HEK293 (cell line): ENCODE measurements at regions not wholly inside any gene's neighbourhood (a gene's known extent, or its start where the extent isn't known, plus 50 kb on each side); places are given as distances from the start of the nearest gene placed in this dataset.

ENCODE experiments used
- GLI2 ChIP-seq: fragments of 450-650 bp; formaldehyde crosslinking; IDR thresholded peaks from 2 replicates; pipeline ENCODE4; 2017; ENCODE audit warnings: missing biosample characterization, missing genetic modification characterization, low read depth, borderline replicate concordance
- SETDB1 ChIP-seq: IDR thresholded peaks from one replicate; pipeline ENCODE4 v1.6.1; 2017; ENCODE audit warnings: mild to moderate bottlenecking, low read length, moderate library complexity, mixed read lengths; ENCODE audit not compliant: insufficient read length
- SP2 ChIP-seq: fragments of 450-650 bp; formaldehyde crosslinking; IDR thresholded peaks from 2 replicates; pipeline ENCODE4 v1.5.1; 2016; ENCODE audit warnings: missing biosample characterization, missing genetic modification characterization
- ZBTB1 ChIP-seq: fragments of 450-650 bp; formaldehyde crosslinking; IDR thresholded peaks from 2 replicates; pipeline ENCODE4 v1.5.1; 2016; ENCODE audit warnings: missing biosample characterization, missing genetic modification characterization
- ZBTB20 ChIP-seq: fragments of 450-650 bp; formaldehyde crosslinking; IDR thresholded peaks from 2 replicates; pipeline ENCODE4 v1.5.1; 2016; ENCODE audit warnings: missing biosample characterization, missing genetic modification characterization
- ZFP69B ChIP-seq: fragments of 450-650 bp; formaldehyde crosslinking; IDR thresholded peaks from 2 replicates; pipeline ENCODE4 v1.5.1; 2016; ENCODE audit warnings: missing biosample characterization, missing genetic modification characterization
- ZNF16 ChIP-seq: fragments of 450-650 bp; formaldehyde crosslinking; IDR thresholded peaks from 2 replicates; pipeline ENCODE4 v1.5.1; 2016; ENCODE audit warnings: low read depth, missing biosample characterization, missing genetic modification characterization
- ZNF426 ChIP-seq: fragments of 450-650 bp; formaldehyde crosslinking; IDR thresholded peaks from 2 replicates; pipeline ENCODE4 v1.5.1; 2017; ENCODE audit warnings: missing biosample characterization, missing genetic modification characterization, mild to moderate bottlenecking, inconsistent platforms, moderate library complexity
- ZNF510 ChIP-seq: fragments of 450-650 bp; formaldehyde crosslinking; IDR thresholded peaks from 2 replicates; pipeline ENCODE4 v1.5.1; 2018; ENCODE audit warnings: mild to moderate bottlenecking, missing genetic modification characterization, missing biosample characterization; ENCODE audit not compliant: insufficient replicate concordance
- TF ChIP-seq, protein P1 (sequence below): fragments of 450-650 bp; formaldehyde crosslinking; IDR thresholded peaks from 2 replicates; pipeline ENCODE4 v1.5.1; 2016; ENCODE audit warnings: missing biosample characterization, missing genetic modification characterization
- TF ChIP-seq, protein P2 (sequence below): fragments of 450-650 bp; formaldehyde crosslinking; IDR thresholded peaks from 2 replicates; pipeline ENCODE4 v1.5.1; 2016; ENCODE audit warnings: missing biosample characterization, missing genetic modification characterization
- TF ChIP-seq, protein P3 (sequence below): fragments of 450-650 bp; formaldehyde crosslinking; conservative IDR thresholded peaks from 2 replicates; pipeline ENCODE4 v1.5.1; 2016; ENCODE audit warnings: low read depth, missing biosample characterization, missing genetic modification characterization

DNA sequence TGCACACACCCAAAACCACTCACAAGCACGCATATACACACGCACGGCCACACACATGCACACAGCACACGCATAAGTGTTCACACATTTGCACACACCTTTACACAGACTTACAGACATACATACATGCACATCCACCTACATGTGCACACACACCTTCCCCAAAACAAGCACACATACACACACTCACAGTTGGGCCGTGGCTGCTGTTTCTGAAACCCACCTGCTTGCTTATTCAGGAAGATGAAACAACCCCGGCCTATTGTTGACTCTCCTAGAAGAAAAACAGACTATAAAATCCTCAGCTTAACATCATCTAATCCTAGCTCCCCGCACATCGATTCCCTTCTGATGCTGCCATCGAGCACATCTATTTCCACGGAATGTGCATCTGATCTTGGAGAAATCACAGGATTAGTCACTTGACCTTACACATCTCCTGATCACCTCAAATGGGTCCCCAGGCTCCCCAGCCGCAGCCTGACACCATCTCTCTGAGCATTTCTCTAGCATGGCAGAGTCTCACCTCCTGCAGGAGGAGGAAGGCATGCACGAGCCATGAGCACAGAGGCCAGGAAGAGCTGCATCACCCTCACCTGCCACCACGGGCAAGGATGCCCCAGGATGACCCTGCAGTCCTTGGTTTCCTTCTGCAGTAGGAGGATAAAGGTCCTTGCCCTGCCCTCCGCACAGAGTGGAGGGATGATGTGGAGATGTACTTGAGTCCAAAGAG, 105.8 kb upstream of the CDH5 start:
- TF ChIP-seq ZNF426 = no peak
- no peak for TF ChIP-seq ZBTB20
- TF ChIP-seq ZNF510 (tag by site-specific recombination) = no peak
- no peak for TF ChIP-seq ZBTB1
- TF ChIP-seq, protein P1, sequence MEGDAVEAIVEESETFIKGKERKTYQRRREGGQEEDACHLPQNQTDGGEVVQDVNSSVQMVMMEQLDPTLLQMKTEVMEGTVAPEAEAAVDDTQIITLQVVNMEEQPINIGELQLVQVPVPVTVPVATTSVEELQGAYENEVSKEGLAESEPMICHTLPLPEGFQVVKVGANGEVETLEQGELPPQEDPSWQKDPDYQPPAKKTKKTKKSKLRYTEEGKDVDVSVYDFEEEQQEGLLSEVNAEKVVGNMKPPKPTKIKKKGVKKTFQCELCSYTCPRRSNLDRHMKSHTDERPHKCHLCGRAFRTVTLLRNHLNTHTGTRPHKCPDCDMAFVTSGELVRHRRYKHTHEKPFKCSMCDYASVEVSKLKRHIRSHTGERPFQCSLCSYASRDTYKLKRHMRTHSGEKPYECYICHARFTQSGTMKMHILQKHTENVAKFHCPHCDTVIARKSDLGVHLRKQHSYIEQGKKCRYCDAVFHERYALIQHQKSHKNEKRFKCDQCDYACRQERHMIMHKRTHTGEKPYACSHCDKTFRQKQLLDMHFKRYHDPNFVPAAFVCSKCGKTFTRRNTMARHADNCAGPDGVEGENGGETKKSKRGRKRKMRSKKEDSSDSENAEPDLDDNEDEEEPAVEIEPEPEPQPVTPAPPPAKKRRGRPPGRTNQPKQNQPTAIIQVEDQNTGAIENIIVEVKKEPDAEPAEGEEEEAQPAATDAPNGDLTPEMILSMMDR (tag by site-specific recombination) = no peak
- no peak for TF ChIP-seq SETDB1
- no peak for TF ChIP-seq GLI2 (tag by site-specific recombination)
- no peak for TF ChIP-seq ZFP69B
- TF ChIP-seq, protein P2, sequence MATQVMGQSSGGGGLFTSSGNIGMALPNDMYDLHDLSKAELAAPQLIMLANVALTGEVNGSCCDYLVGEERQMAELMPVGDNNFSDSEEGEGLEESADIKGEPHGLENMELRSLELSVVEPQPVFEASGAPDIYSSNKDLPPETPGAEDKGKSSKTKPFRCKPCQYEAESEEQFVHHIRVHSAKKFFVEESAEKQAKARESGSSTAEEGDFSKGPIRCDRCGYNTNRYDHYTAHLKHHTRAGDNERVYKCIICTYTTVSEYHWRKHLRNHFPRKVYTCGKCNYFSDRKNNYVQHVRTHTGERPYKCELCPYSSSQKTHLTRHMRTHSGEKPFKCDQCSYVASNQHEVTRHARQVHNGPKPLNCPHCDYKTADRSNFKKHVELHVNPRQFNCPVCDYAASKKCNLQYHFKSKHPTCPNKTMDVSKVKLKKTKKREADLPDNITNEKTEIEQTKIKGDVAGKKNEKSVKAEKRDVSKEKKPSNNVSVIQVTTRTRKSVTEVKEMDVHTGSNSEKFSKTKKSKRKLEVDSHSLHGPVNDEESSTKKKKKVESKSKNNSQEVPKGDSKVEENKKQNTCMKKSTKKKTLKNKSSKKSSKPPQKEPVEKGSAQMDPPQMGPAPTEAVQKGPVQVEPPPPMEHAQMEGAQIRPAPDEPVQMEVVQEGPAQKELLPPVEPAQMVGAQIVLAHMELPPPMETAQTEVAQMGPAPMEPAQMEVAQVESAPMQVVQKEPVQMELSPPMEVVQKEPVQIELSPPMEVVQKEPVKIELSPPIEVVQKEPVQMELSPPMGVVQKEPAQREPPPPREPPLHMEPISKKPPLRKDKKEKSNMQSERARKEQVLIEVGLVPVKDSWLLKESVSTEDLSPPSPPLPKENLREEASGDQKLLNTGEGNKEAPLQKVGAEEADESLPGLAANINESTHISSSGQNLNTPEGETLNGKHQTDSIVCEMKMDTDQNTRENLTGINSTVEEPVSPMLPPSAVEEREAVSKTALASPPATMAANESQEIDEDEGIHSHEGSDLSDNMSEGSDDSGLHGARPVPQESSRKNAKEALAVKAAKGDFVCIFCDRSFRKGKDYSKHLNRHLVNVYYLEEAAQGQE = no peak
- TF ChIP-seq, protein P3, sequence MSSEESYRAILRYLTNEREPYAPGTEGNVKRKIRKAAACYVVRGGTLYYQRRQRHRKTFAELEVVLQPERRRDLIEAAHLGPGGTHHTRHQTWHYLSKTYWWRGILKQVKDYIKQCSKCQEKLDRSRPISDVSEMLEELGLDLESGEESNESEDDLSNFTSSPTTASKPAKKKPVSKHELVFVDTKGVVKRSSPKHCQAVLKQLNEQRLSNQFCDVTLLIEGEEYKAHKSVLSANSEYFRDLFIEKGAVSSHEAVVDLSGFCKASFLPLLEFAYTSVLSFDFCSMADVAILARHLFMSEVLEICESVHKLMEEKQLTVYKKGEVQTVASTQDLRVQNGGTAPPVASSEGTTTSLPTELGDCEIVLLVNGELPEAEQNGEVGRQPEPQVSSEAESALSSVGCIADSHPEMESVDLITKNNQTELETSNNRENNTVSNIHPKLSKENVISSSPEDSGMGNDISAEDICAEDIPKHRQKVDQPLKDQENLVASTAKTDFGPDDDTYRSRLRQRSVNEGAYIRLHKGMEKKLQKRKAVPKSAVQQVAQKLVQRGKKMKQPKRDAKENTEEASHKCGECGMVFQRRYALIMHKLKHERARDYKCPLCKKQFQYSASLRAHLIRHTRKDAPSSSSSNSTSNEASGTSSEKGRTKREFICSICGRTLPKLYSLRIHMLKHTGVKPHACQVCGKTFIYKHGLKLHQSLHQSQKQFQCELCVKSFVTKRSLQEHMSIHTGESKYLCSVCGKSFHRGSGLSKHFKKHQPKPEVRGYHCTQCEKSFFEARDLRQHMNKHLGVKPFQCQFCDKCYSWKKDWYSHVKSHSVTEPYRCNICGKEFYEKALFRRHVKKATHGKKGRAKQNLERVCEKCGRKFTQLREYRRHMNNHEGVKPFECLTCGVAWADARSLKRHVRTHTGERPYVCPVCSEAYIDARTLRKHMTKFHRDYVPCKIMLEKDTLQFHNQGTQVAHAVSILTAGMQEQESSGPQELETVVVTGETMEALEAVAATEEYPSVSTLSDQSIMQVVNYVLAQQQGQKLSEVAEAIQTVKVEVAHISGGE = no peak
- no peak for TF ChIP-seq SP2 (tag by site-specific recombination)
- no peak for TF ChIP-seq ZNF16 (tag by site-specific recombination)
